ENCODE measurements at regions not wholly inside any gene's neighbourhood (a gene's known extent, or its start where the extent isn't known, plus 50 kb on each side); places are given as distances from the start of the nearest gene placed in this dataset.

GRCh38 chr9:18359335-18359734, 114.6 kb upstream of the ADAMTSL1 start:
- Histone ChIP-seq H3K27me3 (replicated peaks; ENCODE audit: insufficient read depth) (no peaks in the 10 kb centered on the region), H3K27ac (no peak overlapping the region), H3K9me3 (no peaks in the 10 kb centered on the region), H3K4me3 (no peak overlapping the region), H3K36me3 (no peaks in the 10 kb centered on the region), H3K4me1 (replicated peaks) (no peaks in the 10 kb centered on the region)
- intact Hi-C loops (cut with DNase I), result no loop called here
- TF ChIP-seq POLR2A (IDR thresholded peaks at IDR 0.05) (no peak), CTCF (IDR thresholded peaks at IDR 0.05) (no peak), POLR2AphosphoS5 (IDR thresholded peaks at IDR 0.05) (no peak)
- WGBS, result 76% methylated on average over 1 of the region's 1 CpG
- DNase-seq (ENCODE audit: low spot score), result no peak

- TF ChIP-seq POLR2AphosphoS5 (IDR thresholded peaks at IDR 0.05), result no peak
- TF ChIP-seq POLR2A (IDR thresholded peaks at IDR 0.05), result no peak
- no peak for TF ChIP-seq CTCF (IDR thresholded peaks at IDR 0.05)
- Histone ChIP-seq H3K36me3 (no peaks in the 10 kb centered on the region), H3K4me3 (no peak overlapping the region), H3K9me3 (no peaks in the 10 kb centered on the region), H3K27ac (no peak overlapping the region), H3K4me1 (replicated peaks) (no peaks in the 10 kb centered on the region), H3K27me3 (replicated peaks; ENCODE audit: insufficient read depth) (no peaks in the 10 kb centered on the region)
- intact Hi-C loops (cut with DNase I), result no loop called here
- DNase-seq (ENCODE audit: low spot score), result no peak
- WGBS, result 90% methylated on average over 1 of the region's 1 CpG
Measured at GRCh38 chr9:18360005-18360404, 113.9 kb upstream of the ADAMTSL1 start.

GRCh38 chr9:18361646-18362045, 112.3 kb upstream of the ADAMTSL1 start:
- TF ChIP-seq POLR2A (IDR thresholded peaks at IDR 0.05), result no peak
- TF ChIP-seq POLR2AphosphoS5 (IDR thresholded peaks at IDR 0.05), result no peak
- no peak for TF ChIP-seq CTCF (IDR thresholded peaks at IDR 0.05)
- Histone ChIP-seq H3K4me3 (no peak overlapping the region), H3K36me3 (no peaks in the 10 kb centered on the region), H3K4me1 (replicated peaks) (no peaks in the 10 kb centered on the region), H3K27ac (no peak overlapping the region), H3K27me3 (replicated peaks; ENCODE audit: insufficient read depth) (no peaks in the 10 kb centered on the region), H3K9me3 (no peaks in the 10 kb centered on the region)
- WGBS, result 53% methylated on average over 2 of the region's 2 CpGs
- no peak for DNase-seq (ENCODE audit: low spot score)
- intact Hi-C loops (cut with DNase I), result no loop called here

DNA sequence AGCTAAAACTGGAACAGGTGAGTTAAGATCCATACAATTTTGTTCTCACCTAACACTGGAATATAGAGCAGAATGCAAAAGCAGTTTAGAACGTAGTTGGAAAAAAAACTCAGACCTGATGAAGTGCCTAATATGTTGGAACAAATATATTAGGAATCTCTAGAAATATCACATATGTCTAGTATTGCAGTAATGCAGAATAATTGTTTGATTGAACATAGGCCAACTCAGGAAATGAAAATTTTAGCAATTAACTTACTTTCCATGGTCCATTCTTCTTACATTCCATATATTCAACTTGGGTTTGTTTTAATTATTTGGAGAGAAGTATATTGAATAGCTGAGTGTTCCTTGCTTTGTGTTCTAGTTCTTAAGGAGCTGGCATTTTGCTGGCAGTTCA, 111.8 kb upstream of the ADAMTSL1 start:
- no peaks in the 10 kb centered on the region for H3K36me3 ChIP-seq
- H3K9me3 ChIP-seq, result no peaks in the 10 kb centered on the region
- no peaks in the 10 kb centered on the region for H3K4me1 ChIP-seq (replicated peaks)
- no peak overlapping the region for H3K4me3 ChIP-seq
- no peak overlapping the region for H3K27ac ChIP-seq
- TF ChIP-seq CTCF (IDR thresholded peaks at IDR 0.05) (no peak), POLR2A (IDR thresholded peaks at IDR 0.05) (no peak), POLR2AphosphoS5 (IDR thresholded peaks at IDR 0.05) (no peak)
- no peak for DNase-seq (ENCODE audit: low spot score)
- intact Hi-C loops (cut with DNase I), result no loop called here
- H3K27me3 ChIP-seq (replicated peaks; ENCODE audit: insufficient read depth), result no peaks in the 10 kb centered on the region
- WGBS, result 83% methylated on average over 1 of the region's 1 CpG

- no peak for DNase-seq (ENCODE audit: low spot score)
- intact Hi-C loops (cut with DNase I), result no loop called here
- no peak for TF ChIP-seq CTCF (IDR thresholded peaks at IDR 0.05)
- no peak for TF ChIP-seq POLR2AphosphoS5 (IDR thresholded peaks at IDR 0.05)
- no peak for TF ChIP-seq POLR2A (IDR thresholded peaks at IDR 0.05)
- H3K27ac ChIP-seq, result no peak overlapping the region
- no peaks in the 10 kb centered on the region for H3K27me3 ChIP-seq (replicated peaks; ENCODE audit: insufficient read depth)
- no peak overlapping the region for H3K4me3 ChIP-seq
- no peaks in the 10 kb centered on the region for H3K9me3 ChIP-seq
- H3K36me3 ChIP-seq, result no peaks in the 10 kb centered on the region
- H3K4me1 ChIP-seq (replicated peaks), result no peaks in the 10 kb centered on the region
- WGBS, result 30% methylated on average over 3 of the region's 3 CpGs
Measured at GRCh38 chr9:18362901-18363685, 110.9 kb upstream of the ADAMTSL1 start.

All from prostate gland (tissue), 2 donors.